ENCODE measurements at regions not wholly inside any gene's neighbourhood (a gene's known extent, or its start where the extent isn't known, plus 50 kb on each side); places are given as distances from the start of the nearest gene placed in this dataset.

- no peak overlapping the region for H3K27ac ChIP-seq
- TF ChIP-seq CTCF (conservative IDR thresholded peaks at IDR 0.05): no peak
- TF ChIP-seq ZFX (IDR thresholded peaks at IDR 0.05): no peak
Measured at GRCh38 chr15:31179693-31180092, 78.2 kb upstream of the TRPM1 start.

GRCh38 chr15:31193291-31193690 is 91.8 kb upstream of the TRPM1 start:
- H3K27ac ChIP-seq: no peak overlapping the region
- TF ChIP-seq ZFX (IDR thresholded peaks at IDR 0.05) (no peak), CTCF (conservative IDR thresholded peaks at IDR 0.05) (no peak)

- TF ChIP-seq CTCF (conservative IDR thresholded peaks at IDR 0.05) (no peak), ZFX (IDR thresholded peaks at IDR 0.05) (no peak)
Measured at GRCh38 chr15:31195871-31196270, 94.3 kb upstream of the TRPM1 start.

GRCh38 chr15:31197497-31198414 is 96.2 kb upstream of the TRPM1 start:
- no peak overlapping the region for H3K27ac ChIP-seq
- TF ChIP-seq CTCF (conservative IDR thresholded peaks at IDR 0.05) (peak; percentile 81), ZFX (IDR thresholded peaks at IDR 0.05) (no peak)

More at GRCh38 chr15:31195871-31196270, 94.3 kb upstream of the TRPM1 start:
- H3K27ac ChIP-seq: no peak overlapping the region

GRCh38 chr15:31200735-31201151 is 99.2 kb upstream of the TRPM1 start:
- H3K27ac ChIP-seq: no peak overlapping the region
- TF ChIP-seq ZFX (IDR thresholded peaks at IDR 0.05) (no peak), CTCF (conservative IDR thresholded peaks at IDR 0.05) (peak; percentile 42)

GRCh38 chr15:31202953-31203352 is 101.4 kb upstream of the TRPM1 start:
- TF ChIP-seq CTCF (conservative IDR thresholded peaks at IDR 0.05): no peak
- H3K27ac ChIP-seq: no peak overlapping the region

GRCh38 chr15:31203999-31204398 is 102.5 kb upstream of the TRPM1 start:
- TF ChIP-seq CTCF (conservative IDR thresholded peaks at IDR 0.05): no peak
- no peak for TF ChIP-seq ZFX (IDR thresholded peaks at IDR 0.05)

More at GRCh38 chr15:31203999-31204398, 102.5 kb upstream of the TRPM1 start:
- H3K27ac ChIP-seq: no peak overlapping the region

Data from C4-2B (cell line).